SK-N-SH treated with all-trans-retinoic acid at 6 μM for 48 hours (cell line): ENCODE measurements at regions not wholly inside any gene's neighbourhood (a gene's known extent, or its start where the extent isn't known, plus 50 kb on each side); places are given as distances from the start of the nearest gene placed in this dataset.

Source experiments
- ARNTL ChIP-seq: fragments of 450-650 bp; formaldehyde crosslinking; IDR thresholded peaks from 2 replicates; pipeline ENCODE4 v1.5.0; 2020; ENCODE audit warnings: low read depth, mild to moderate bottlenecking, moderate library complexity, borderline replicate concordance
- BACH2 ChIP-seq: fragments of 250-450 bp; sonication (Bioruptor Pico); IDR thresholded peaks from 2 replicates; pipeline ENCODE4 v1.9.0; 2021; ENCODE audit warnings: mild to moderate bottlenecking, borderline replicate concordance
- CSDC2 ChIP-seq: fragments of 250-450 bp; sonication (Bioruptor Pico); IDR thresholded peaks from 2 replicates; pipeline ENCODE4 v1.5.0; 2020; ENCODE audit warnings: mild to moderate bottlenecking, moderate library complexity
- CSRNP3 ChIP-seq: fragments of 250-450 bp; sonication (Bioruptor Pico); IDR thresholded peaks from 2 replicates; pipeline ENCODE4 v1.5.1; 2021; ENCODE audit warnings: mild to moderate bottlenecking, moderate library complexity
- OSR1 ChIP-seq: fragments of 250-450 bp; sonication (Bioruptor Pico); IDR thresholded peaks from 2 replicates; pipeline ENCODE4 v1.8.0; 2022; ENCODE audit warnings: moderate library complexity, mild to moderate bottlenecking, inconsistent platforms
- PATZ1 ChIP-seq: fragments of 250-450 bp; sonication (Bioruptor Pico); IDR thresholded peaks from 2 replicates; pipeline ENCODE4 v1.8.0; 2020; ENCODE audit warnings: mild to moderate bottlenecking, moderate library complexity, borderline replicate concordance
- RARB ChIP-seq: fragments of 250-450 bp; sonication (Bioruptor Pico); IDR thresholded peaks from 2 replicates; pipeline ENCODE4 v1.8.0; 2021; ENCODE audit warnings: mild to moderate bottlenecking, moderate library complexity
- TOX ChIP-seq: fragments of 250-450 bp; sonication (Bioruptor Pico); IDR thresholded peaks from 2 replicates; pipeline ENCODE4 v1.8.0; 2021; ENCODE audit warnings: mild to moderate bottlenecking, moderate library complexity, borderline replicate concordance
- ZC3H10 ChIP-seq: fragments of 250-450 bp; sonication (Bioruptor Pico); IDR thresholded peaks from 2 replicates; pipeline ENCODE4 v1.5.1; 2021; ENCODE audit warnings: mild to moderate bottlenecking, moderate library complexity
- ZFP3 ChIP-seq: fragments of 250-450 bp; sonication (Bioruptor Pico); IDR thresholded peaks from 2 replicates; pipeline ENCODE4 v1.5.0; 2020; ENCODE audit warnings: mild to moderate bottlenecking, moderate library complexity
- ZNF70 ChIP-seq: fragments of 450-650 bp; formaldehyde crosslinking; IDR thresholded peaks from 2 replicates; pipeline ENCODE4 v1.5.0; 2020; ENCODE audit warnings: mild to moderate bottlenecking, moderate library complexity

- no peak for TF ChIP-seq PATZ1
- no peak for TF ChIP-seq ARNTL
- no peak for TF ChIP-seq RARB (CRISPR knock-in tag)
- TF ChIP-seq ZFP3: no peak
- no peak for TF ChIP-seq ZNF70 (CRISPR knock-in tag)
- TF ChIP-seq CSDC2 (CRISPR knock-in tag): no peak
- TF ChIP-seq CSRNP3: no peak
- TF ChIP-seq TOX (CRISPR knock-in tag): no peak
- no peak for TF ChIP-seq BACH2
- no peak for TF ChIP-seq OSR1 (CRISPR knock-in tag)
- TF ChIP-seq ZC3H10 (CRISPR knock-in tag): no peak
These were observed 312.9 kb downstream of the TRIML1 start for GRCh38 chr4:188452097-188452496.
